NK-92 treated with Interleukin-12 subunit alpha and Interleukin-12 subunit beta, amount 100 ng/mL, for 24 hours (cell line): ENCODE measurements at regions not wholly inside any gene's neighbourhood (a gene's known extent, or its start where the extent isn't known, plus 50 kb on each side); places are given as distances from the start of the nearest gene placed in this dataset.

Experiments
- DNase-seq: peaks from one replicate; lab custom pipeline; 2025; lab: John Stamatoyannopoulos, UW

GRCh38 chr10:58013406-58013805 is 254.3 kb downstream of the IPMK start:
- no peak for DNase-seq

- no peak for DNase-seq
Measured at GRCh38 chr10:58010073-58010702, 257.5 kb downstream of the IPMK start.

- DNase-seq: no peak
Measured at GRCh38 chr10:58003945-58004344, 263.7 kb downstream of the IPMK start.

GRCh38 chr10:58001159-58001558 is 266.5 kb downstream of the IPMK start:
- DNase-seq: no peak

GRCh38 chr10:57996536-57996935 is 271.2 kb downstream of the IPMK start:
- no peak for DNase-seq

DNA sequence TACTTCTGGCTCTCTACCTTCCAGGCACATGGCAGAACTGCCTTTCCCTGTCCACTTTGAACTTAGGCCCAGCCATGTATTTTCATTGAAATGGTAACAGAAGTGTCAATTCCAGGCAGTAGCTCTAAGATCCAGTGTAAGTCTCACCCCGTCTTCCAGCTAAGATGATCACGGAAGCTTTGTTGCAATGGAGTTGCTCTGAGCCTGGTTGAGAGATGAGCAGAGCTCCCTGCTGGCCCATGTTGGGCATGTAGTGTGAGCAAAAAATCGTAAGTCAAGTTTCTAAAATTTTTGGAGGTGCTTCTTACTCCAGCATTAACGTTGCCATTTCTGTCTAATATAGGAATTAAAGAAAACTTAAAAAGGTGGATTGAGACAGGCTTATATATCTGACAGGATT is 274.4 kb downstream of the IPMK start:
- no peak for DNase-seq

GRCh38 chr10:57992321-57993077 is 275.2 kb downstream of the IPMK start:
- no peak for DNase-seq

DNA sequence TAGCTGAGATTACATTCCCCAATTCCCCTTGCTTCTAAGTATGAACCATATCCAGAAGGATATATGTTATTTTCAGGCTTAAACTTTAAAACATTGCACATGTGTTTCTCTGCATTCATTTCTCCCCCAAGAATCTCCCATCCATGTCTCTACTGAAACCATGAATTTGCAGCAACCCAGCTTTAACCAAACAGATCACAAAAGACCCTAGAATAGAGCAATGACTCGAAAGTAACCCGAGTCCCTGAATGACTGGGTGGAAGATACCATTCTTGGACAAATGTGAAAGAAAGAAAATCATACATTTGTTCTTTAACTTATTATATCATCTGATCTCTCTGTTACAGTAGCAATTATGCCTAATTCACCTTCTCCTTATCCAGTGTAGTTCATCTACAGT is 278.7 kb downstream of the IPMK start:
- no peak for DNase-seq

DNA sequence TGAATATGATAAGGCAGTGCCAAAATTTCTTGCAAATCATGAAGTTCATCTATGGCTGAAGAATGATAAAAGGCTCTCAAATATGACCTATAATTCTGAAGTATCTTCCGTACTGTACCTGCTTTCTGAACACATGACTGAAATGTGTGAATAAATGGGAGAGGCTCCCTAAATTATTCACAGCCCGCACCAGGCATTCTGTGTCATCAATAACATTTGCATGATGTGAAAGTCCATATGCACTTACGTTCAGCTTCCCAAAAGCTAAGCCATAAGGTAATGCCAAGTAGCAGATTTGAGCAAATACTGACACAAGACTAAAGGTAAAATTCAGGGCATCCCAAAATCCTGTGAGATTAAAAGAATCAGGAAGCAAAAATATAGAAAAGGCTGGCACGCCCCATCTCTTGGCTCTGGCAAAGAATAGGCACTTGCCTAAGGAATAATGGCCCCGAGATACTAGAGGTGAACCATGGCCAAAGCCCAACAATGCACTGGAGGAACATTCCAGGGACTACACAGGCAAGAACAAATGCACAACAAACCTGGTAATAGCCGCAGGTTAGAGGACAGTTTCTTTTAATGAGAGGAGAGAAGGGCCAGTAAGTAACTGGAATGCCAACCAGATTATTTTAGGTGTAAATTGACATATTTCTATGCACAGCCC is 280.5 kb downstream of the IPMK start:
- no peak for DNase-seq

- DNase-seq: no peak
Measured at GRCh38 chr10:57986422-57986821, 281.3 kb downstream of the IPMK start.

- DNase-seq: no peak
Measured at GRCh38 chr10:57983281-57983791, 284.4 kb downstream of the IPMK start.

DNA sequence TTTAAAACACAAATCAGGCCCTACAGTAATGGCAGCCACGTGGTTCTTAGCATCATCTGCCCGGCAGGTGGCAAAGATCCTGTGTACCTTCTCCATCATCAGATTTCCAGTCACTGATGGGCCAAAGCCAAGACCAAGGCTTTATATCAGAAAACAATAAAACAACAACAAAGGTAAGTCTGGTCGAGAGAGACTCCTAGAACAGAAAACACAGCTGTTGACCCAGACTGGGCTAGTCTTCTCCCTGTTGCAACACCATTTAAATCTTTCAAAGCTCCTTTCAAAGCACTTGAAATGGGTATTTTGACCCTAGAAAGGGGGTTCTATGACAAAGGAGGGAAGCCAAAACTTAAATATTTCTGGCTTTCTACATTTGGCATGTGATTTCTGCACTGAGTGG is 285.6 kb downstream of the IPMK start:
- no peak for DNase-seq

DNA sequence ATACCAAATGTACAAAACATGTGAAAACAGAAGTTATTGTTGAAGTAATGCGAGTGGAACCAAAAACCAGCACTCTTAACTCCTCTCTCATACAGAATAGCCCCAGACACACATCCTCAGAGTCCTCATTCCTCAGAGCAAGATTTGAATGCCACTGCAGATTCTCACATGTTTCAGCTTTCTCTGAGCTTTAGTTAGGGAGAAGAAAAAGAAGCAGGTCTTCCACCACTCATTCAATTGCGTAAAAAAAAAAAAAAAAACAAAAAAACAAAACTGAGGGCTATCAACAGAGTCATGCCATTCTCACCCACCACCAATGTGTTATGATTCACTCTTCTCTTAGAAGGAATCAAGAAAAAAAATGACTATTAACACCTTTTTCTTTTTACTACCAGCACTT is 287.7 kb downstream of the IPMK start:
- DNase-seq: no peak

DNA sequence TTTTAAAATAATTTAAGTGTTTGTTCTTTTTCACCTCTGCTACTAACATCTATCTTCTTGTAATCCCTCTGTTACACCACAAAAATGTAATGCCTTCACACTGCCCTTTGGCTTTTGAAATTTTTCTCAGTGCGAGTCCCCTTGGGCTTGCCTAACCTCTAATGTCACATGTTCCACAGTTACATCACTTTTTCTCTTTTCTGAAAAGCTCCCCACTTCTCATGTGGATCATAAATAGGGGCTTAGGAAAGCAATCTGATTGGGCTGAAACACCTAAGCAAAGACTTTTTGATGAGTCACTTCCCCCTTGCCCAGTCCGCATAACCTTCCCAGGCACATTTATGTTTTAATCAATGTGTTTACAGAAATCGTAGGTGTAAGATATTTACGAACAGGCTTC is 288.2 kb downstream of the IPMK start:
- DNase-seq: no peak

GRCh38 chr10:57977262-57977661 is 290.4 kb downstream of the IPMK start:
- no peak for DNase-seq

GRCh38 chr10:57973451-57973850 is 294.2 kb downstream of the IPMK start:
- no peak for DNase-seq

GRCh38 chr10:57972783-57973182 is 294.9 kb downstream of the IPMK start:
- DNase-seq: no peak

GRCh38 chr10:57968328-57969016 is 299.2 kb downstream of the IPMK start:
- no peak for DNase-seq

GRCh38 chr10:57964351-57964750 is 303.3 kb downstream of the IPMK start:
- DNase-seq: no peak

DNA sequence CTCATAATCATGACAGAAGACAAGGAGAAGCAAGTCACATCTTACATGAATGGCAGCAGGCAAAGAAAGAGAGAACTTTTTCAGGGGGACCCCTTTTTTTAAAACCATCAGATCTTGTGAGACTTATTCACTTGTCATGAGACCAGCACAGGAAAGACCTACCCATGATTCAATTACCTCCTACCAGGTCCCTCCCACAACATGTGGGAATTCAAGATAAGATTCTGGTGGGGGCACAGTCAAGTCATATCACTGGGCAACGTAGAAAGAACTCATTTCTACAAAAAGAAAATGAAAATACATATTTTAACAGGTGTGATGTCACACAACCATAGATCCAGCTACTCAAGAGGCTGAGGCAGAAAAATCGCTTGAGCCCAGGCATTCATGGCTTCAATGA is 304.1 kb downstream of the IPMK start:
- DNase-seq: no peak

DNA sequence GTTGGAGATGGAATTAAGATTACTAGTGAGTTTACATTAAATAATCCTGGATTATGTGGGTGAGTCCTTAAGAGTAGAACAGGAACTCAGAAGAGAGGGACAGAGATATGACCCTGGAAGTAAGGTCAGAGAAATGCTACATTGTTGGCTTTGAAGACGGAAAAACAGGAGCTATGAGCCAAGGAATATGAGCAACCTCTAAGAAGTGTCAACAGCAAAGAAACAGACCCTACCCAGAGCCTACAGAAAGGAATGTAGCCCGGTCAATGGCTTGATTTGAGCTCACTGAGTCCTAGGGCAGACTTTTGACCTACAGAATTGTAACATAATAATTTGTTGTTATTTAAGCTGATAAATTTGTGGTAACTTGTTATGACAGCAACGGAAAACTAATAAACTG is 304.9 kb downstream of the IPMK start:
- DNase-seq: no peak

DNA sequence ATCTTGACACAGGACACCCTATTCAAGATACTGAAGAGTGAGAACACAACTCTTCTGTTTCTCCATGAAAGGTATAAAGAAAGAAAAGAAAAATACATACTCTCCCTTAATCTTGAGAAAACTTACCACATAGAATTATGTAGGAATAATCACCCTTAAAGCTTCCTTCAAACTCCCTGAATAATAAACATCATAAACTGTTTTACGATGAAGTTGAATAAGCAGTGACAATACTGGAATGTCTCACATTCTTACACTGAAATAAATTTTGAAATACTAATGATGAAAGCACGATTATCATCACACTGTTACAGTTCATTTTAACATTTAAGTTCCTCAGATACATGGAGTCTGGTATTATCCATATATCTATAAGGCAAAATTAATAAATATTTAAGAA is 306.2 kb downstream of the IPMK start:
- no peak for DNase-seq

DNA sequence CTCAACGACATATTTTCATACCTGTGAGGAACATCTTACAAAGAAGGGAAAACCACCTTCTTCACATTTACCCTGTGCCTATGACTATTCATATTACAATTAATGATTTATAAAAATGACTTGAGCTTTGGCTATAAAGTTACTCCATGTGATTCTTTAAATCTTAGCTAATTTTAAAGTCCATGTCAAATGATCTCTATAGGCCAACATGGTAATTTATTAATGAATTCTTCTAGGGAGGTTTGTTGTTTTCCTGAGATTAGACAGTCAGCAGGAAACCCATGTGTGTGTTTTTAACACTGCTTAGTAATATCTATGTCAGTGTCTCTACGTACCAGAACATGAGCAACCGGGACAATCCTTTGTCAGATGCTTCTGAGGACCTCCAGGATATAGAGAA is 307.3 kb downstream of the IPMK start:
- DNase-seq: no peak
